Coronary artery (tissue), 2 donors: ENCODE measurements at regions not wholly inside any gene's neighbourhood (a gene's known extent, or its start where the extent isn't known, plus 50 kb on each side); places are given as distances from the start of the nearest gene placed in this dataset.
"Not testable (repeated sequence)": the region's sequence is repeated elsewhere in the genome, so short reads cannot be mapped to it uniquely, and the experiment has no call there.

ENCODE experiments used
- DNase-seq: peaks from one replicate; pipeline ENCODE4 v3.0.0-alpha.2; 2017; ENCODE audit warnings: low spot score
- H3K27ac ChIP-seq, 2 donors: fragments of 200-600 bp; sonication (generic); one replicate each; pipeline ENCODE4 v1.5.1; 2016 to 2019
- H3K4me3 ChIP-seq: fragments of 200-600 bp; sonication (generic); 2 replicates; pipeline ENCODE4 v1.5.1; 2016; ENCODE audit warnings: mild to moderate bottlenecking, moderate library complexity
- TF ChIP-seq, protein P1 (sequence below): fragments of 200-600 bp; sonication (generic); IDR thresholded peaks from one replicate; pipeline ENCODE4 v1.5.1; 2019; ENCODE audit warnings: antibody characterized with exemption

DNA sequence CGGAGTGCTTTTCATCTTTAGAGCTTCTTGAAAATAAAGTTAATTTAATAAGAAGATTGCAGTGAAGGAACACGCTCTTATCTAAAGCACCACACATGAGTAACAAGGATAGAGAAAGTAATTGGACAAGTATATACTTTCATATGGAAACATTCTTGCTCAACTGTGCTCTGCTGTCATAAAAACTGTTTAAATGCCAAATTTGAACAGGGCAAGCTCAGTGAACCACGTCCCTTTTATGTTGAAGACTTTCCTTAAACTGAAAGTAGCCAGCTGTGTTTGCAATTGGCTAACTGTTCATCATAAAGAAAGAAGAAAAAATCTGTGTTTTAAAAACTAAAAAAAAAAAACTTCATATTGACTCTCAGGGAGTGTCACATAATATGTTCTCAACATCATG lies 1610.7 kb upstream of the C9orf72 start:
- Histone ChIP-seq H3K4me3 (no peak overlapping the region), H3K27ac (no peak overlapping the region)
- DNase-seq, result no peak
- TF ChIP-seq, protein P1, sequence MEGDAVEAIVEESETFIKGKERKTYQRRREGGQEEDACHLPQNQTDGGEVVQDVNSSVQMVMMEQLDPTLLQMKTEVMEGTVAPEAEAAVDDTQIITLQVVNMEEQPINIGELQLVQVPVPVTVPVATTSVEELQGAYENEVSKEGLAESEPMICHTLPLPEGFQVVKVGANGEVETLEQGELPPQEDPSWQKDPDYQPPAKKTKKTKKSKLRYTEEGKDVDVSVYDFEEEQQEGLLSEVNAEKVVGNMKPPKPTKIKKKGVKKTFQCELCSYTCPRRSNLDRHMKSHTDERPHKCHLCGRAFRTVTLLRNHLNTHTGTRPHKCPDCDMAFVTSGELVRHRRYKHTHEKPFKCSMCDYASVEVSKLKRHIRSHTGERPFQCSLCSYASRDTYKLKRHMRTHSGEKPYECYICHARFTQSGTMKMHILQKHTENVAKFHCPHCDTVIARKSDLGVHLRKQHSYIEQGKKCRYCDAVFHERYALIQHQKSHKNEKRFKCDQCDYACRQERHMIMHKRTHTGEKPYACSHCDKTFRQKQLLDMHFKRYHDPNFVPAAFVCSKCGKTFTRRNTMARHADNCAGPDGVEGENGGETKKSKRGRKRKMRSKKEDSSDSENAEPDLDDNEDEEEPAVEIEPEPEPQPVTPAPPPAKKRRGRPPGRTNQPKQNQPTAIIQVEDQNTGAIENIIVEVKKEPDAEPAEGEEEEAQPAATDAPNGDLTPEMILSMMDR, result no peak

DNA sequence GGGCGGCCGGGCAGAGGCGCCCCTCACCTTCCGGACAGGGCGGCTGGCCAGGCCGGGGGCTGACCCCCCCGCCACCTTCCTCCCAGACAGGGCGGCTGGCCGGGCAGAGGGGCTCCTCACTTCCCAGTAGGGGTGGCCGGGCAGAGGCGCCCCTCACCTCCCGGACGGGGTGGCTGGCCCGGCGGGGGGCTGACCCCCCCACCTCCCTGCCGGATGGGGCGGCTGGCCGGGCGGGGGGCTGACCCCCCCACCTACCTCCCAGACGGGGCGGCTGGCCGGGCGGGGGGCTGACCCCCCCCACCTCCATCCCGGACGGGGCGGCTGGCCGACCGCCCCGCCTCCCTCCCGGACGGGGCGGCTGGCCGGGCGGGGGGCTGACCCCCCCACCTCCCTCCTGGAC lies 1615.5 kb upstream of the C9orf72 start:
- not testable (repeated sequence) for H3K4me3 ChIP-seq, H3K27ac ChIP-seq, DNase-seq

DNA sequence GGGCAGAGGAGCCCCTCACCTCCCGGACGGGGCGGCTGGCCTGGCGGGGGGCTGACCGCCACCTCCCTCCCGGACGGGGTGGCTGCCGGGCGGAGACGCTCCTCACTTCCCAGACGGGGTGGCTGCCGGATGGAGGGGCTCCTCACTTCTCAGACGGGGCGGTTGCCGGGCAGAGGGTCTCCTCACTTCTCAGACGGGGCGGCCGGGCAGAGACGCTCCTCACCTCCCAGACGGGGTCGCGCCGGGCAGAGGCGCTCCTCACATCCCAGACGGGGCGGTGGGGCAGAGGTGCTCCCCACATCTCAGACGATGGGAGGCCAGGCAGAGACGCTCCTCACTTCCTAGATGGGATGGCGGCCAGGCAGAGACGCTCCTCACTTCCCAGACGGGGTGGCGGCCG lies 1615.9 kb upstream of the C9orf72 start:
- DNase-seq, H3K4me3 ChIP-seq, H3K27ac ChIP-seq: not testable (repeated sequence)

DNA sequence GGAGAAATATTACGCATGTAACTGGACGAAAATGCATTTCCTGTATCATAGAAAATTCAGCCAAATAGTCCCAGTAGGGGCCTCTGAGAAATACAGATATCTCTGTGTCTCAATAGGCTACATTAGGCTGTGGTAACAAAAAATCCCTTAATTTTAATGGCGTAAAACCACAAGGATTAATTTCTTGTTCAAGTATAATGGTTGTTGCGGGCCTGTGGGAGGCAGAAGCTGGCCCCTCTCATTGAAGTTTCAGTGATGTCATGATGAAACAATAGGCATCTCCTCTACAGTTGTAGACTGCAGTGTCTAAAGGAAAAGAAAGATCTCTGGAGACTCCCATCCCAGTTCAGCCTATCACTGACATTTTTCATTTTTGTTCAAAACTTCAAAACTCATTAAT lies 1625.6 kb upstream of the C9orf72 start:
- no peak overlapping the region for H3K4me3 ChIP-seq
- no peak overlapping the region for H3K27ac ChIP-seq
- no peak for DNase-seq
- TF ChIP-seq, protein P1, result no peak

DNA sequence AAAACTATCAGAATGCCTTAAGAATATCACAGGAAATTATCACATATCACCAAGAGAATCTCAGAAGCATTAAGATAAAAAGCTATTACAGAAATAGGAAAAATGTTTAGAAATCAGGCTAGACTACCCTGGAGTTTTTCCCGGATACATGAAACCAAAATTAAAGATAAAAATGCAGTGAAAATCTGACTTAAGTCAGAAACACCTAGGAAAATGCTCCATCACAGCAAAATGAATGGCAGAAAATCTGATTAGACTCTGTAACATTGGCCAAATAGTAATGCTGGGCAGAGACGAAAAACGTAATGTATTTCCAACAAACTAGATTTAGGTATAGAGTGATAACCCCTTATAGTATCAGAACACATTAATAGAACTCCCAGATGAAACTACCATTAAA lies 1626.7 kb upstream of the C9orf72 start:
- TF ChIP-seq, protein P1, result no peak
- Histone ChIP-seq H3K4me3 (no peak overlapping the region), H3K27ac (no peak overlapping the region)
- DNase-seq, result no peak

DNA sequence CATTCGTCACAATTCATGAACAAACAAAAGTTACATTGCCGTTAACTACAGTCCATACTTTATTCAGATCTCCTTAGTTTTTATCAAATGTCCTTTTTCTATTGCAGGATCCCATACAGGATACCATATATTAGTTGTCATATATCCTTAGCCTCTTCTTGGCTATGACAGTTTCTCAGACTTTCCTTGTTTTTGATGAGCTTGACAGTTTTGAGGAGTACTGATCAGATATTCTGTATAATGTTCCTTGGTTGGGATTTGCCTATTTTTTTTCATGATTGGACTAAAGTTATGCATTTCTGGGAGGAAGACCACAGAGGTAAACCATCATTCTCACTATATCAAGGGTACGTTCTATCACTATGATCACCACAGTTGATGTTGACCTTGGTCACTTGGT lies 1627.4 kb upstream of the C9orf72 start:
- Histone ChIP-seq H3K27ac (no peak overlapping the region), H3K4me3 (no peak overlapping the region)
- TF ChIP-seq, protein P1, result no peak
- DNase-seq, result no peak

DNA sequence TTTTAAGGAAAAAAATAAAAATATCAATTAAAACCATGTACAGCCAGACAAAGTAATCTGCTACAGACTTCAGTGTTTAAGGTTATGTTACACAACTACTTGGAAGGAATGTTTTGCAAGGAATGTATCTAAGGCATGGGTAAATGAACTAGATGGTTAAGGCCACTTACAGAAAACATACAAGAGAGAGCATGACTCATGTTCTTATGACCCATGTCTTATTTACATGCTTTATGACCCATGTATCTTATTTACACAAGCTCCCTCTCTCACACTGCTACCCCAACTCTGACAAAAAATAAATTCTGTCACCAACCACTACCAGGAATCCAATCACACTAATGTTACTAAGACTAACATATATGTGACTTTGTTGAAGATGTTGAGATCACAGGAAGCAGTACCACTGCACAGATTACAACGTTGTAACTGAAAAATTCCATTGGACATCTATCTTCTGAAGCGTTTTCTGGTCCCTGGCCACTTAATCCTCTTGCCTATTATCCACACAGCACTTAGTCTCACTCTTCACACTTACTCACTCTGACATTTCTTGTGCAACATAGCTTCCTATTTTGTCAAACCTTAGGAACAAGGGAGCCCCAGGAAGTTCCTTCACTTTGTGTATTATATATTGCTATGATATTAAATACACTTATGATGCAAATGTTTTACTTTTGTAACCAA lies 1630.1 kb upstream of the C9orf72 start:
- no peak for DNase-seq
- TF ChIP-seq, protein P1, result no peak
- Histone ChIP-seq H3K4me3 (no peak overlapping the region), H3K27ac (no peak overlapping the region)

DNA sequence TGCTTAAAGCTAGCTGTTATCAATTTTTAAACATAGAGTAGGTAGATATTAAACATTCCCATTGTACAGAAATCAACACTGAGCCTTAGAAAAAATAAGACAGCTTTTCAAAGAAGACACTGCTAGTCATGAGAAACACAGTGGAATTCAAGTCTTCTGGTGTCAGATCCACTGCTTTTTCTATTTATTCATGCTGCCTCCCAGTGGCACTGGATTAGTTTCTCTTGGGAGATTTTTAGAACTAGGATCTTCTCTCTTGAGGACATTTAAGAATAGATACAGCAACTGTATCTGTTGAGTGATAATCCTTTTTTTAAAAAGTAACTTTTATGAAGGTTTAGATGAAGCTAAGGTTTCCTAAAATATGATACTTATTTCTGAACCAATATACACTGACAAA lies 1635.4 kb upstream of the C9orf72 start:
- Histone ChIP-seq H3K4me3 (no peak overlapping the region), H3K27ac (no peak overlapping the region)
- DNase-seq, result no peak
- TF ChIP-seq, protein P1, result no peak
